ENCODE measurements at regions not wholly inside any gene's neighbourhood (a gene's known extent, or its start where the extent isn't known, plus 50 kb on each side); places are given as distances from the start of the nearest gene placed in this dataset.

DNA sequence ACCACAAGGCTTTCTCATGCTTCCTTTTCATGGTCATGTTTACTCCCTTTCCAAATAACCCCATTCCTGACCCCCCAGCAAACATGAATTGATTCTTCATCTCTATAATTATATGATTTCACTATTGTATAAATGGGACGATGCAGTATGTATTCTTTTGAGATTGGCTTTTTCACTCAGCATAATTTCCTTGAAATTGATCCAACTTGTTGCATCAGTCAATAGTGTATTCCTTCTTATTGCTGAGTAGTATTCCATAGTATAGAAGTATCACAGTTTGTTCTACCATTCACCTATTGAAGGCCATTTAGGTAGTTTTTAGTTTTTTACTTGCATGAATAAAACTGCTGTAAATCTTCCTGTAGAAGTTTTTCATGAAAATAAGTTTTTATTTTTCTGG, 264.7 kb downstream of the BAMBI start:
- TF ChIP-seq CTCF (IDR thresholded peaks at IDR 0.05): no peak
- no peak for TF ChIP-seq EP300 (IDR thresholded peaks at IDR 0.05)
- TF ChIP-seq POLR2A (IDR thresholded peaks at IDR 0.05): no peak
